SU-DHL-6 (cell line): ENCODE measurements at regions not wholly inside any gene's neighbourhood (a gene's known extent, or its start where the extent isn't known, plus 50 kb on each side); places are given as distances from the start of the nearest gene placed in this dataset.

Experiments
- H2AFZ ChIP-seq: fragments of 200-600 bp; sonication (generic); 2 replicates; pipeline ENCODE4 v1.6.1; 2014; ENCODE audit warnings: low read depth, mild to moderate bottlenecking, moderate library complexity, mixed read lengths, antibody characterized with exemption, low read length; ENCODE audit not compliant: severe bottlenecking
- H3F3A ChIP-seq: fragments of 200-600 bp; shearing (Covaris generic); 2 replicates; pipeline ENCODE4 v1.6.0; 2016; ENCODE audit warnings: antibody characterized with exemption, mild to moderate bottlenecking; ENCODE audit not compliant: insufficient read depth
- H3K27ac ChIP-seq: fragments of 200-600 bp; sonication (generic); 2 replicates; pipeline ENCODE4 v1.5.1; 2016; ENCODE audit warnings: low read depth, mild to moderate bottlenecking, low read length, moderate library complexity, mixed read lengths
- H3K27me3 ChIP-seq: fragments of 200-600 bp; sonication (generic), shearing (Covaris generic); 2 replicates; pipeline ENCODE4 v1.6.0; 2014; ENCODE audit warnings: mild to moderate bottlenecking, low read length
- H3K36me3 ChIP-seq: fragments of 200-600 bp; sonication (generic); 2 replicates; pipeline ENCODE4 v1.6.1; 2014; ENCODE audit warnings: mild to moderate bottlenecking, low read length, mixed read lengths
- H3K4me2 ChIP-seq: fragments of 300-600, 200-600 bp; shearing (Covaris generic), sonication (generic); 2 replicates; pipeline ENCODE4 v1.6.0; 2014; ENCODE audit warnings: low read length, low read depth, mild to moderate bottlenecking; ENCODE audit not compliant: poor library complexity, severe bottlenecking
- H3K4me3 ChIP-seq: fragments of 200-600 bp; sonication (generic); 2 replicates; pipeline ENCODE4 v1.5.1; 2014; ENCODE audit warnings: antibody characterized with exemption, low read length, mild to moderate bottlenecking, mixed read lengths; ENCODE audit not compliant: insufficient read depth, poor library complexity, severe bottlenecking
- H3K79me2 ChIP-seq: fragments of 200-600 bp; sonication (generic); 2 replicates; pipeline ENCODE4 v1.6.1; 2014; ENCODE audit warnings: mild to moderate bottlenecking, low read length, moderate library complexity; ENCODE audit not compliant: insufficient read depth
- H3K9ac ChIP-seq: fragments of 200-600 bp; sonication (generic); 2 replicates; pipeline ENCODE4 v1.7.0; 2014; ENCODE audit warnings: mild to moderate bottlenecking, low read length
- H3K9me2 ChIP-seq: fragments of 200-600 bp; sonication (generic); replicated peaks from 2 replicates; pipeline ENCODE4 v1.6.1; 2014; ENCODE audit warnings: low read length; ENCODE audit not compliant: insufficient read depth
- H3K9me3 ChIP-seq: fragments of 200-600 bp; sonication (generic); 2 replicates; pipeline ENCODE4 v1.6.1; 2014; ENCODE audit warnings: low read length, mixed read lengths; ENCODE audit not compliant: insufficient read depth
- H4K20me1 ChIP-seq: fragments of 200-600 bp; sonication (generic); 2 replicates; pipeline ENCODE4 v1.6.1; 2014; ENCODE audit warnings: low read depth, mild to moderate bottlenecking, antibody characterized with exemption, low read length, moderate library complexity, mixed read lengths
- CTCF ChIP-seq: fragments of 200-600 bp; sonication (generic); IDR thresholded peaks from one replicate; pipeline ENCODE4 v1.5.1; 2017; ENCODE audit warnings: antibody characterized with exemption, mild to moderate bottlenecking, low read length, moderate library complexity; ENCODE audit not compliant: insufficient read depth, poor library complexity, severe bottlenecking
- EZH2phosphoT487 ChIP-seq: fragments of 200-600 bp; sonication (generic), shearing (Covaris generic); conservative IDR thresholded peaks from 2 replicates; pipeline ENCODE4 v1.6.1; 2018; ENCODE audit warnings: mild to moderate bottlenecking, antibody characterized with exemption, low read length, moderate library complexity, mixed read lengths

DNA sequence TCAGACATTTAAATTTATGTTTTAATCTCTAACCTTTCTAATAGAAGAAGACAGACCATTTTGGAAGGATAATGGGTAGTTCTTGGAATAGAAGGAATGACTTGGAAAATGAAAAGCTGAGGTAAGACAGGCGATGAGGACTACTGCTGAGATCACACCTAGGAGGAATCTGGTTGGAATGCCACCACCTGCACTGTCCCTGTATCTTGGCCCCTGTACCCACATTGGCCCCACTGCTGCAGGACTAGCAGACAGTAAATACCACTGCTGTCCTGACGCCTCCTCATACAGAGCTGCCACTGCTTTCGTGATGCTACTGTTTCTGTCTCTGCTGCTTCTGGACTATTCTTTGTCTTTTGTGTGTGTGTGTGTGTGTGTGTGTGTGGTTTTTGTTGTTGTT lies 359.8 kb downstream of the TMEM232 start:
- no peaks in the 10 kb centered on the region for H3K9me3 ChIP-seq
- no peak overlapping the region for H3K4me3 ChIP-seq
- no peak overlapping the region for H2AFZ ChIP-seq
- no peaks in the 10 kb centered on the region for H3K79me2 ChIP-seq
- no peak overlapping the region for H3K27ac ChIP-seq
- H3F3A ChIP-seq = no peaks in the 10 kb centered on the region
- H3K27me3 ChIP-seq = no peaks in the 10 kb centered on the region
- H3K9ac ChIP-seq = no peak overlapping the region
- TF ChIP-seq EZH2phosphoT487 = no peak
- no peak for TF ChIP-seq CTCF
- H3K4me2 ChIP-seq = no peak overlapping the region
- H4K20me1 ChIP-seq = no peaks in the 10 kb centered on the region
- no peaks in the 10 kb centered on the region for H3K36me3 ChIP-seq
- no peaks in the 10 kb centered on the region for H3K9me2 ChIP-seq
